DOHH2 (cell line): ENCODE measurements at regions not wholly inside any gene's neighbourhood (a gene's known extent, or its start where the extent isn't known, plus 50 kb on each side); places are given as distances from the start of the nearest gene placed in this dataset.

Source experiments
- CTCF ChIP-seq: fragments of 200-600 bp; sonication (generic); IDR thresholded peaks from one replicate; pipeline ENCODE4 v1.5.1; 2014; ENCODE audit warnings: antibody characterized with exemption, mild to moderate bottlenecking, low read depth, low read length; ENCODE audit not compliant: poor library complexity, severe bottlenecking
- EZH2phosphoT487 ChIP-seq: fragments of 200-600 bp; sonication (generic); IDR thresholded peaks from 2 replicates; pipeline ENCODE4 v1.6.1; 2017; ENCODE audit warnings: borderline replicate concordance, mild to moderate bottlenecking, antibody characterized with exemption, low read length, moderate library complexity, mixed read lengths

GRCh38 chr12:126747530-126748149, 1519.3 kb upstream of the TMEM132C start:
- TF ChIP-seq CTCF (peak; percentile 96), EZH2phosphoT487 (no peak)
